ENCODE measurements at regions not wholly inside any gene's neighbourhood (a gene's known extent, or its start where the extent isn't known, plus 50 kb on each side); places are given as distances from the start of the nearest gene placed in this dataset.

- no peak overlapping the region for H3K4me3 Mint-ChIP-seq
- Histone ChIP-seq H3K9me3 (ENCODE audit: control insufficient read depth, insufficient read depth, low read length) (peaks cover 10% of the 10 kb centered on the region), H3K4me1 (ENCODE audit: control insufficient read depth, insufficient read depth, low read length) (no peaks in the 10 kb centered on the region), H3K27ac (ENCODE audit: low read length) (no peak overlapping the region), H3K36me3 (ENCODE audit: control insufficient read depth, insufficient read depth, low read length) (no peaks in the 10 kb centered on the region), H3K27me3 (ENCODE audit: control insufficient read depth, insufficient read depth, low read length) (no peaks in the 10 kb centered on the region), H3K4me3 (ENCODE audit: low read length) (no peak overlapping the region)
- 93% methylated on average over 11 of the region's 11 CpGs for WGBS (ENCODE audit: insufficient coverage)
- H3K4me1 Mint-ChIP-seq = no peaks in the 10 kb centered on the region
- H3K27me3 Mint-ChIP-seq (ENCODE audit: low read depth in 2 of 2) = no peaks in the 10 kb centered on the region
- no peak for DNase-seq
- intact Hi-C loops (cut with micrococcal nuclease) = no loop called here
- H3K36me3 Mint-ChIP-seq = no peaks in the 10 kb centered on the region
- H3K9me3 Mint-ChIP-seq = peaks cover 30 to 39% of the 10 kb centered on the region in 2 donors
- TF ChIP-seq, protein P1, sequence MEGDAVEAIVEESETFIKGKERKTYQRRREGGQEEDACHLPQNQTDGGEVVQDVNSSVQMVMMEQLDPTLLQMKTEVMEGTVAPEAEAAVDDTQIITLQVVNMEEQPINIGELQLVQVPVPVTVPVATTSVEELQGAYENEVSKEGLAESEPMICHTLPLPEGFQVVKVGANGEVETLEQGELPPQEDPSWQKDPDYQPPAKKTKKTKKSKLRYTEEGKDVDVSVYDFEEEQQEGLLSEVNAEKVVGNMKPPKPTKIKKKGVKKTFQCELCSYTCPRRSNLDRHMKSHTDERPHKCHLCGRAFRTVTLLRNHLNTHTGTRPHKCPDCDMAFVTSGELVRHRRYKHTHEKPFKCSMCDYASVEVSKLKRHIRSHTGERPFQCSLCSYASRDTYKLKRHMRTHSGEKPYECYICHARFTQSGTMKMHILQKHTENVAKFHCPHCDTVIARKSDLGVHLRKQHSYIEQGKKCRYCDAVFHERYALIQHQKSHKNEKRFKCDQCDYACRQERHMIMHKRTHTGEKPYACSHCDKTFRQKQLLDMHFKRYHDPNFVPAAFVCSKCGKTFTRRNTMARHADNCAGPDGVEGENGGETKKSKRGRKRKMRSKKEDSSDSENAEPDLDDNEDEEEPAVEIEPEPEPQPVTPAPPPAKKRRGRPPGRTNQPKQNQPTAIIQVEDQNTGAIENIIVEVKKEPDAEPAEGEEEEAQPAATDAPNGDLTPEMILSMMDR (IDR thresholded peaks at IDR 0.05) = no peak
- ATAC-seq = no peak
- no peak overlapping the region for H3K27ac Mint-ChIP-seq
These were observed 979.6 kb downstream of the PCDH17 start for GRCh38 chr13:58611117-58611516.

DNA sequence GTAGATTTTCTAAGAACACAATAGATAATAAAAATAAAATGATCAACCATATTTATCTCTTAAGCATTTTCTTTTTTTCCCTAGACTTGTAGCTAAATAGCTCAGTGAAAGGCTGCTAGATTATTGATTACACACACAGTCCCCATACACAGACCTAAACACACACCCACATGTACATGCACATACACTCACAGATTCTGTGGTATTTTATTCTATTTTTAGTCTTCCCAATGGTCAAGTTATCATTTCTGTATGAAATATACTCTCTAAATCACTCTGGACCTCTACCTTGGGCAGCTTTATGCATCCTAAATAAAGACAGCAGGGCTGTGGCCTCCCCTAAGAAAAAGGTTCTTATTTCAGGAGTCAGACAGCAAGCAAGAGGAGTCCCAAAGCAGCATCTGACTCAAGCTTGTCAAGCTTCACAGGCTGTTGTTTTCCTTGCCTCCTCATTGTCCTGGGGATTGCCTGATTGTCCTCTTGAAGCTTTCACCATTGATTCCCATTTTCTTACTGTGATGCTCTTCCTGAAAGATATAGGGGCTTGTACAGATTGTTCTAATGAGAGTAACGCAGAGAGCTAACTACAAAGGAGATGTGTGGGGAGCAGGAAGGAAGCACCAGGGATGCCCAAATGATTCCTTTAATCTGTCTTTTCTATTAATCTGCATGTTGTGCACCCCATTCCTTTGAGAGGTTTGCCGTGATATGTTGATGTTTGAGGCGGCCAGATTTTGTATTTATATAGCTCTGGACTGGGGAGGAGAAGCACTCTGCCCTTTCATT, 986.5 kb downstream of the PCDH17 start:
- TF ChIP-seq, protein P1 (IDR thresholded peaks at IDR 0.05) = no peak
- no peaks in the 10 kb centered on the region for H3K4me1 ChIP-seq (ENCODE audit: control insufficient read depth, insufficient read depth, low read length)
- no peaks in the 10 kb centered on the region for H3K27me3 ChIP-seq (ENCODE audit: control insufficient read depth, insufficient read depth, low read length)
- Mint-ChIP-seq H3K4me3 (no peak overlapping the region), H3K36me3 (peaks cover 9% of the 10 kb centered on the region), H3K4me1 (no peaks in the 10 kb centered on the region), H3K9me3 (peaks cover 13 to 17% of the 10 kb centered on the region in 2 donors), H3K27me3 (ENCODE audit: low read depth in 2 of 2) (no peaks in the 10 kb centered on the region), H3K27ac (no peak overlapping the region)
- H3K27ac ChIP-seq (ENCODE audit: low read length) = no peak overlapping the region
- intact Hi-C loops (cut with micrococcal nuclease) = no loop called here
- DNase-seq (no peak), ATAC-seq (no peak)
- no peaks in the 10 kb centered on the region for H3K9me3 ChIP-seq (ENCODE audit: control insufficient read depth, insufficient read depth, low read length)
- no peaks in the 10 kb centered on the region for H3K36me3 ChIP-seq (ENCODE audit: control insufficient read depth, insufficient read depth, low read length)
- 87% methylated on average over 3 of the region's 3 CpGs for WGBS (ENCODE audit: insufficient coverage)
- no peak overlapping the region for H3K4me3 ChIP-seq (ENCODE audit: low read length)

DNA sequence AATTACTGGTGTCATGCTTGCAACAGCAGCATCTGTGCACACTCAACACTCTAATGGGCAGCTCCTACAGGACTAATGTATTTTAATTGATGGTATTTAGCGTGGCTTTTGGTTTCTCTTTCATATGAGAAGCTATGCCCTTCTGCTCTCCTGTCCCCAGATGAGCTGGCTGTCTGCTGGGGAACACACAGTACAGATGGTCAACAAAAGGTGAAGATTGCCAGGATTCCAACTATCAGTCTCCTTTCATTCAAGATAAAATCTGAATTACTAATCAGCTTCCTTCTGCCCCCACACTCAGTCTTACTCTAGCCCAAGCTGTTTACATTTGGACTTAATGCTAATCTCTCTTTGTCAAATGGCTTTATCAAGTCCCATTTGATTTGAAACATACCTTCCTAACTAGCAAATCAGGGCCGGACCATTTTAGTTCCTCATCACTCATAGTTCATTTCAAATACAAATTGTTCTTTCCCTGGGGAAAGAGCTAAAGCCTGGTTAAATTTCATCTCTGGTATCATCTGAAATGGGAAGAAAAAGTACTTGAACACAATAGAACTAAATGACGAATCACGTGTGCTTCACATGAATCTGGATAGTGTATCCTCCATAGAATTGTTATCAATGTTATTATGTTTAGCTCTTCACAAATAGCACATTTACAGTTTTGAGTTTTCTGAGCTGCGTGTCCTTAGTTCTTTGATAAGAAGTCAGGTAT, 988.0 kb downstream of the PCDH17 start:
- DNase-seq = no peak
- Histone ChIP-seq H3K4me1 (ENCODE audit: control insufficient read depth, insufficient read depth, low read length) (no peaks in the 10 kb centered on the region), H3K4me3 (ENCODE audit: low read length) (no peak overlapping the region), H3K9me3 (ENCODE audit: control insufficient read depth, insufficient read depth, low read length) (no peaks in the 10 kb centered on the region), H3K27me3 (ENCODE audit: control insufficient read depth, insufficient read depth, low read length) (no peaks in the 10 kb centered on the region), H3K27ac (ENCODE audit: low read length) (no peak overlapping the region), H3K36me3 (ENCODE audit: control insufficient read depth, insufficient read depth, low read length) (no peaks in the 10 kb centered on the region)
- Mint-ChIP-seq H3K4me1 (no peaks in the 10 kb centered on the region), H3K27me3 (ENCODE audit: low read depth in 2 of 2) (no peaks in the 10 kb centered on the region), H3K27ac (no peak overlapping the region), H3K4me3 (no peak overlapping the region), H3K9me3 (peaks cover 12 to 14% of the 10 kb centered on the region in 2 donors), H3K36me3 (peaks cover 9% of the 10 kb centered on the region)
- ATAC-seq = no peak
- 80% methylated on average over 2 of the region's 5 CpGs for WGBS (ENCODE audit: insufficient coverage)
- TF ChIP-seq, protein P1 (IDR thresholded peaks at IDR 0.05) = no peak
- intact Hi-C loops (cut with micrococcal nuclease) = no loop called here
